ENCODE measurements at regions not wholly inside any gene's neighbourhood (a gene's known extent, or its start where the extent isn't known, plus 50 kb on each side); places are given as distances from the start of the nearest gene placed in this dataset.
"Not testable (repeated sequence)": the region's sequence is repeated elsewhere in the genome, so short reads cannot be mapped to it uniquely, and the experiment has no call there.

- H4K8ac ChIP-seq (ENCODE audit: low read depth, low read length); H3K27ac ChIP-seq (ENCODE audit: low read depth, low read length); H3K56ac ChIP-seq (ENCODE audit: low read length); DNase-seq; H3K4me1 ChIP-seq (ENCODE audit: control insufficient read depth, low read depth, low read length); H3K18ac ChIP-seq (ENCODE audit: low read length); H2AK5ac ChIP-seq (ENCODE audit: low read length); H2BK5ac ChIP-seq (ENCODE audit: low read length); H3K79me2 ChIP-seq (ENCODE audit: control insufficient read depth, insufficient read depth, low read length); H3K27me3 ChIP-seq (ENCODE audit: insufficient read depth, low read length, poor library complexity); H3K4ac ChIP-seq (ENCODE audit: low read depth, low read length); H3K79me1 ChIP-seq (ENCODE audit: low read length); H4K5ac ChIP-seq (ENCODE audit: low read length); H2BK15ac ChIP-seq (replicated peaks; ENCODE audit: low read depth); H3K23ac ChIP-seq (ENCODE audit: low read length); H3K4me2 ChIP-seq (ENCODE audit: low read length); H3K9ac ChIP-seq (ENCODE audit: low read length); H3K36me3 ChIP-seq (ENCODE audit: control insufficient read depth, insufficient read depth, low read length); H3K4me3 ChIP-seq (ENCODE audit: low read length); H2BK120ac ChIP-seq (ENCODE audit: low read depth, low read length): not testable (repeated sequence)
- WGBS (ENCODE audit: extremely low coverage, insufficient coverage, low lambda C conversion rate), result no CpG with 5 or more reads among the region's 6 CpGs
These were observed 62.8 kb upstream of the PCAT7 start for GRCh38 chr9:94492125-94492524.

DNA sequence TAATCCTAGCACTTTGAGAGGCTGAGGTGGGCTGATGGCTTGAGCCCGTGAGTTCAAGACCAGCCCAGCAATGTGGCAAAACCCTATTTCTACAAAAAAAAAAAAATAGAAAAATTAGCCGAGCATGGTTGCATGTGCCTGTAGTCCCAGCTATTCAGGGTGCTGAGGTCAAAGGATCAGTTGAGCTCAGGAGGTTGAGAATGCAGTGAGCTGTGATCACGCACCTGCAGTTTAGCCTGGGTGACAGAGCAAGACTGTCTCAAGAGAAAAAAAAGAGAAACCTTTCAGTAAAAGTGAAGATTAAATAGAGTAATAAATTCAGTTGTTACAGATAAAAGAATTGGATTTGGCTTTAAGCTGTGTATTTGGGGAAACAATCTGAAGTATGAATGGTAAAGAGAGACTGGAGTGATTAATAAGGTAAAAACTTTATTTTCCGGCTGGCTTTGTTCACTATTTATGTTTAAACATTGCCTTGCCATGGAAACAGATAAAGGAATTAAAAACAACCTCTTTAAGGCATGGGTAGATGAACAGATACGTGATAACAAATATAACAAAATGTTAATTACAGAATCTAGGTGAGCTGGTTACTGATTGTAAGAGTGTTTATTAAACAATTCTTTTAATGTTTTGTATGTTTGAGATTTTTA is 56.0 kb upstream of the PCAT7 start:
- H4K8ac ChIP-seq (ENCODE audit: low read depth, low read length), result no peak overlapping the region
- H3K4me2 ChIP-seq (ENCODE audit: low read length), result no peak overlapping the region
- no peaks in the 10 kb centered on the region for H3K79me2 ChIP-seq (ENCODE audit: control insufficient read depth, insufficient read depth, low read length)
- H2AK5ac ChIP-seq (ENCODE audit: low read length), result no peak overlapping the region
- H2BK120ac ChIP-seq (ENCODE audit: low read depth, low read length), result no peak overlapping the region
- no peak overlapping the region for H3K4me3 ChIP-seq (ENCODE audit: low read length)
- no peaks in the 10 kb centered on the region for H3K27me3 ChIP-seq (ENCODE audit: insufficient read depth, low read length, poor library complexity)
- H3K36me3 ChIP-seq (ENCODE audit: control insufficient read depth, insufficient read depth, low read length), result no peaks in the 10 kb centered on the region
- H3K4ac ChIP-seq (ENCODE audit: low read depth, low read length), result no peak overlapping the region
- H3K56ac ChIP-seq (ENCODE audit: low read length), result no peak overlapping the region
- no peak overlapping the region for H4K5ac ChIP-seq (ENCODE audit: low read length)
- no peak overlapping the region for H3K27ac ChIP-seq (ENCODE audit: low read depth, low read length)
- no peak overlapping the region for H3K9ac ChIP-seq (ENCODE audit: low read length)
- H3K4me1 ChIP-seq (ENCODE audit: control insufficient read depth, low read depth, low read length), result no peaks in the 10 kb centered on the region
- WGBS (ENCODE audit: extremely low coverage, insufficient coverage, low lambda C conversion rate), result no CpG with 5 or more reads among the region's 5 CpGs
- no peak for DNase-seq
- H2BK5ac ChIP-seq (ENCODE audit: low read length), result no peak overlapping the region
- no peak overlapping the region for H3K23ac ChIP-seq (ENCODE audit: low read length)
- H3K79me1 ChIP-seq (ENCODE audit: low read length), result no peaks in the 10 kb centered on the region
- H3K18ac ChIP-seq (ENCODE audit: low read length), result no peak overlapping the region
- H2BK15ac ChIP-seq (replicated peaks; ENCODE audit: low read depth), result no peak overlapping the region

- Histone ChIP-seq H3K23ac (ENCODE audit: low read length) (no peak overlapping the region), H2BK120ac (ENCODE audit: low read depth, low read length) (no peak overlapping the region), H3K4me3 (ENCODE audit: low read length) (no peak overlapping the region), H3K4ac (ENCODE audit: low read depth, low read length) (no peak overlapping the region), H3K56ac (ENCODE audit: low read length) (no peak overlapping the region), H3K79me1 (ENCODE audit: low read length) (no peaks in the 10 kb centered on the region), H3K27ac (ENCODE audit: low read depth, low read length) (no peak overlapping the region), H3K4me2 (ENCODE audit: low read length) (no peak overlapping the region), H3K18ac (ENCODE audit: low read length) (no peak overlapping the region), H2AK5ac (ENCODE audit: low read length) (no peak overlapping the region), H3K9ac (ENCODE audit: low read length) (no peak overlapping the region), H3K4me1 (ENCODE audit: control insufficient read depth, low read depth, low read length) (no peaks in the 10 kb centered on the region), H4K5ac (ENCODE audit: low read length) (no peak overlapping the region), H3K27me3 (ENCODE audit: insufficient read depth, low read length, poor library complexity) (no peaks in the 10 kb centered on the region), H3K36me3 (ENCODE audit: control insufficient read depth, insufficient read depth, low read length) (no peaks in the 10 kb centered on the region), H2BK5ac (ENCODE audit: low read length) (no peak overlapping the region), H2BK15ac (replicated peaks; ENCODE audit: low read depth) (no peak overlapping the region), H3K79me2 (ENCODE audit: control insufficient read depth, insufficient read depth, low read length) (no peaks in the 10 kb centered on the region), H4K8ac (ENCODE audit: low read depth, low read length) (no peak overlapping the region)
- no peak for DNase-seq
- no CpG with 5 or more reads among the region's 3 CpGs for WGBS (ENCODE audit: extremely low coverage, insufficient coverage, low lambda C conversion rate)
These were observed 50.5 kb upstream of the PCAT7 start for GRCh38 chr9:94504358-94504757.
